GM12873 (cell line): ENCODE measurements at regions not wholly inside any gene's neighbourhood (a gene's known extent, or its start where the extent isn't known, plus 50 kb on each side); places are given as distances from the start of the nearest gene placed in this dataset.
A peak's percentile ranks its signal among the peaks of the same experiment; 100 is the strongest.

ENCODE experiments used
- TF ChIP-seq, protein P1 (sequence below): IDR thresholded peaks from 2 replicates; pipeline ENCODE4 v1.5.1; 2012; ENCODE audit warnings: low read depth, mild to moderate bottlenecking, moderate library complexity, low read length, control low read depth; ENCODE audit not compliant: insufficient read depth; ENCODE audit errors: missing control alignments

GRCh38 chr20:22678678-22679077 lies 94.3 kb upstream of the FOXA2 start:
- TF ChIP-seq, protein P1, sequence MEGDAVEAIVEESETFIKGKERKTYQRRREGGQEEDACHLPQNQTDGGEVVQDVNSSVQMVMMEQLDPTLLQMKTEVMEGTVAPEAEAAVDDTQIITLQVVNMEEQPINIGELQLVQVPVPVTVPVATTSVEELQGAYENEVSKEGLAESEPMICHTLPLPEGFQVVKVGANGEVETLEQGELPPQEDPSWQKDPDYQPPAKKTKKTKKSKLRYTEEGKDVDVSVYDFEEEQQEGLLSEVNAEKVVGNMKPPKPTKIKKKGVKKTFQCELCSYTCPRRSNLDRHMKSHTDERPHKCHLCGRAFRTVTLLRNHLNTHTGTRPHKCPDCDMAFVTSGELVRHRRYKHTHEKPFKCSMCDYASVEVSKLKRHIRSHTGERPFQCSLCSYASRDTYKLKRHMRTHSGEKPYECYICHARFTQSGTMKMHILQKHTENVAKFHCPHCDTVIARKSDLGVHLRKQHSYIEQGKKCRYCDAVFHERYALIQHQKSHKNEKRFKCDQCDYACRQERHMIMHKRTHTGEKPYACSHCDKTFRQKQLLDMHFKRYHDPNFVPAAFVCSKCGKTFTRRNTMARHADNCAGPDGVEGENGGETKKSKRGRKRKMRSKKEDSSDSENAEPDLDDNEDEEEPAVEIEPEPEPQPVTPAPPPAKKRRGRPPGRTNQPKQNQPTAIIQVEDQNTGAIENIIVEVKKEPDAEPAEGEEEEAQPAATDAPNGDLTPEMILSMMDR = no peak

DNA sequence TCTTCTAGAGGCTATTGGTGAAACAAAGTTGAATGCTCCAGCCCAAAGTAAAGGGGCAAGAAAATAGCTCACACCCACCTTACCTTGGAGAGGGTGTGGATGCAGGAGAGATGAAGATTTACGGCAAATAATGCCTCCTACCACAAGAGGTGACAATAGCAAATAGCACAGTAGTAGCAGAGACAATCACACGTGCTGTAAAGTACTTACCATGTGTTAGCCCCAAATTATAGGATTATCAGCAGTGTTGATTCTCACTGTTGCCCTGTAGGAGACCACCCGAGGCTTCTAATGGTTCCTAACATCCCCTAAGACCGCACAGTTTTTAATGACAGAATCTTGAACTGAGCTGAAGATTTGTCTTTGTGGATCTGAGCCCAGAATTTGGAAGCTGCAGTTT lies 94.8 kb upstream of the FOXA2 start:
- TF ChIP-seq, protein P1 = no peak

GRCh38 chr20:22680031-22680740 lies 95.8 kb upstream of the FOXA2 start:
- TF ChIP-seq, protein P1 = no peak

GRCh38 chr20:22681591-22682248 lies 97.3 kb upstream of the FOXA2 start:
- TF ChIP-seq, protein P1 = no peak

DNA sequence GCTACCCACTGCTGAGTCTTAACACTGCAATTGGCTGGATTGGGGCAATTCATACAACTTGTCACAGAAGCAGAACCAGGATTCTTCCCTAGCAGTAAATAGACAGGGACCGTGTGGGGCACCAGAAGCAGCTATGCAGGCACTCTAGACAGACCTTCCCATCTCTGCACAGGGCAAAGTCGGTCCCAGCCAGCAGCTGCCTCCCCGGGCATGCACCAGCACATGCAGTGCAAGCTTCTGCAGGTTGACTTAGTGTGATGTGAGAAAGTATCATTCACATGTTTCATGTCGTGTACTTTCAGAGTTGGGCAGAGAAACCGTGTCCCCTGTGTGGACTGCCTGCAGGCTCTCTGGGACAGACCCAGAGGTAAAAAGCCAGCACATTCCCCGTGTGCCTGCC lies 98.0 kb upstream of the FOXA2 start:
- TF ChIP-seq, protein P1 = no peak

GRCh38 chr20:22684072-22684762 lies 99.8 kb upstream of the FOXA2 start:
- TF ChIP-seq, protein P1 = peak; percentile 85

DNA sequence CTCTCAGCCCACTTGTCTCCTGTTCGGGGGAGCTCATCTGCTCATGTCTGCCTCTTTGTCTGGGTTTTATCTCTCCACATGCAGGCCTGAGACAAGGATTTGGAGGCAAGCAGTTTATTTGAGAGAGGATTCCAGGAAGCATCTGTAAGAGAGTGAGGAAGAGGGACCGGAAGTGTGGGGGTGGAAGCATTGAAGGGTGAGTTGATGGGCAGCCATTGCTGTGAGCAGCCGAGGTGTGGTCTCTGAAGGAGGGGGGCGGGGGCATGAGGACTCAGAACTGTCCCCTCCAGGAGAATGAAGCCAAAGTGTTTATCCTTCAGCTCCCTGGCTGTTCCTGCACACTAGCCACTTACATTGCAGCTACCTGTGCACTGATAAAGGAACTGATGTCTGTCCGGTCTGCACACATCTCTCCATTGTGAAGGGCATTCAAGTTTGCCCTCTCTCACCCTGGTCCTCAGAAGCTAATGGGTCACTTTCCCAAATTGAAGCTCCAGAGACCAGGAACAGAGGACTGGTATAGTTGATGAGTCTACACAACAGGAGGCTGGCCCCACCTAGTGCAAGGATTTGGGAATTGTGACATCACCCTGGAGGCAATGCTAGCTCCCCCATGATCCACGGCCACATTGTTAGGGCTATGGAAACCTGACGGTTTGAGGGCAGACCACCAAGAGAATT lies 100.5 kb upstream of the FOXA2 start:
- TF ChIP-seq, protein P1 = no peak
